K562 (cell line): ENCODE measurements at regions not wholly inside any gene's neighbourhood (a gene's known extent, or its start where the extent isn't known, plus 50 kb on each side); places are given as distances from the start of the nearest gene placed in this dataset.

Experiments used
- BCOR ChIP-seq: fragments of 450-650 bp; IDR thresholded peaks from 2 replicates; pipeline ENCODE4 v1.6.1; 2016
- BMI1 ChIP-seq: fragments of 150-350 bp; IDR thresholded peaks from 2 replicates; pipeline ENCODE4 v1.6.1; 2014; ENCODE audit warnings: low read length
- BRD9 ChIP-seq: fragments of 450-650 bp; IDR thresholded peaks from 2 replicates; pipeline ENCODE4 v1.6.1; 2018; ENCODE audit warnings: low read depth; ENCODE audit not compliant: partially characterized antibody
- CBFB ChIP-seq: sonication (generic); formaldehyde crosslinking; IDR thresholded peaks from 2 replicates; pipeline ENCODE4 v1.4.0; 2020; ENCODE audit warnings: mild to moderate bottlenecking, missing genetic modification reagents
- ELF1 ChIP-seq: fragments of 200-800 bp; sonication (Bioruptor generic); IDR thresholded peaks from 2 replicates; pipeline ENCODE4 v1.6.1; 2016; ENCODE audit warnings: missing genetic modification characterization, missing compliant biosample characterization
- ETV6 ChIP-seq, 3 experiments: fragments of 150-350 bp in 1 of 3; sonication (generic) in 1 of 3; formaldehyde crosslinking in 1 of 3; IDR thresholded peaks; 2 replicates each; pipeline versions ENCODE4 v1.6.1 to v1.8.0; 2014 to 2022; ENCODE audit warnings: borderline replicate concordance in 2 of 3, low read depth in 2 of 3, antibody characterized with exemption in 1 of 3, low read length in 1 of 3, mild to moderate bottlenecking in 1 of 3, missing genetic modification reagents in 1 of 3
- HDAC2 ChIP-seq: fragments of 450-650 bp; IDR thresholded peaks from 2 replicates; pipeline ENCODE4 v1.6.1; 2016; ENCODE audit warnings: mild to moderate bottlenecking
- HNRNPL ChIP-seq: fragments of 200-400 bp; formaldehyde crosslinking; IDR thresholded peaks from 2 replicates; pipeline ENCODE4 v1.6.1; 2017; ENCODE audit warnings: low read depth, mild to moderate bottlenecking, low read length
- HNRNPLL ChIP-seq: fragments of 200-400 bp; formaldehyde crosslinking; IDR thresholded peaks from 2 replicates; pipeline ENCODE4 v1.6.1; 2017; ENCODE audit warnings: low read length, low read depth, mild to moderate bottlenecking; ENCODE audit not compliant: poor library complexity, severe bottlenecking
- HOXB6 ChIP-seq: fragments of 250-450 bp; sonication (Bioruptor Pico); IDR thresholded peaks from 2 replicates; pipeline ENCODE4 v1.5.1; 2022; ENCODE audit warnings: mild to moderate bottlenecking, borderline replicate concordance
- KDM1A ChIP-seq, 2 experiments: fragments of 450-650 bp; IDR thresholded peaks; 2 replicates each; pipeline ENCODE4 v1.6.1; 2016; ENCODE audit warnings: mild to moderate bottlenecking in 2 of 2
- KDM4B ChIP-seq, 2 experiments: fragments of 450-650 bp in 1 of 2; sonication (generic) in 1 of 2; IDR thresholded peaks; 2 replicates each; pipeline ENCODE4 v1.6.1; 2016 to 2017; ENCODE audit warnings: borderline replicate concordance in 2 of 2, antibody characterized with exemption in 1 of 2, low read depth in 1 of 2, mild to moderate bottlenecking in 1 of 2
- MYNN ChIP-seq, 2 experiments: sonication (generic); formaldehyde crosslinking in 1 of 2; IDR thresholded peaks; 2 replicates each; pipeline versions ENCODE4 v1.5.0 to v1.6.1; 2016 to 2020; ENCODE audit warnings: antibody characterized with exemption in 1 of 2, missing genetic modification reagents in 1 of 2
- PCBP2 ChIP-seq: fragments of 200-400 bp; formaldehyde crosslinking; IDR thresholded peaks from 2 replicates; pipeline ENCODE4 v1.6.1; 2018; ENCODE audit warnings: low read length, low read depth, mild to moderate bottlenecking, moderate library complexity; ENCODE audit not compliant: poor library complexity, severe bottlenecking
- PHF8 ChIP-seq: fragments of 200-600 bp; sonication (generic); IDR thresholded peaks from 2 replicates; pipeline ENCODE4 v1.6.1; 2012; ENCODE audit warnings: mixed run types, mild to moderate bottlenecking, inconsistent platforms, low read length, moderate library complexity, borderline replicate concordance
- RBM15 ChIP-seq: fragments of 200-400 bp; formaldehyde crosslinking; IDR thresholded peaks from 2 replicates; pipeline ENCODE4 v1.6.1; 2018; ENCODE audit warnings: mild to moderate bottlenecking, low read length, moderate library complexity; ENCODE audit not compliant: insufficient read depth
- SMAD4 ChIP-seq: fragments of 250-450 bp; sonication (Bioruptor Pico); conservative IDR thresholded peaks from 2 replicates; pipeline ENCODE4 v1.8.0; 2021; ENCODE audit warnings: inconsistent platforms, mild to moderate bottlenecking, moderate library complexity
- TCFL5 ChIP-seq: fragments of 250-450 bp; sonication (Bioruptor Pico); conservative IDR thresholded peaks from 2 replicates; pipeline ENCODE4 v1.6.1; 2021; ENCODE audit warnings: mild to moderate bottlenecking, moderate library complexity, matching md5 sums
- THRAP3 ChIP-seq: fragments of 450-650 bp; IDR thresholded peaks from 2 replicates; pipeline ENCODE4 v1.6.1; 2016; ENCODE audit warnings: mild to moderate bottlenecking, inconsistent platforms, borderline replicate concordance
- ZFP36 ChIP-seq: fragments of 150-350 bp; IDR thresholded peaks from 2 replicates; pipeline ENCODE4 v1.6.1; 2018; ENCODE audit warnings: low read length, low read depth; ENCODE audit not compliant: partially characterized antibody
- ZNF224 ChIP-seq: sonication (generic); formaldehyde crosslinking; IDR thresholded peaks from 2 replicates; pipeline ENCODE4 v1.8.0; 2022; ENCODE audit warnings: mild to moderate bottlenecking, missing genetic modification reagents
- TF ChIP-seq, protein P1 (sequence below): fragments of 250-450 bp; sonication (Bioruptor Pico); IDR thresholded peaks from 2 replicates; pipeline ENCODE4 v1.8.0; 2021; ENCODE audit warnings: mild to moderate bottlenecking, moderate library complexity
- TF ChIP-seq, protein P2 (sequence below): sonication (generic); formaldehyde crosslinking; IDR thresholded peaks from 2 replicates; pipeline ENCODE4 v1.8.0; 2022; ENCODE audit warnings: mild to moderate bottlenecking, missing genetic modification reagents
- TF ChIP-seq, protein P3 (sequence below): sonication (generic); formaldehyde crosslinking; IDR thresholded peaks from 2 replicates; pipeline ENCODE4 v1.8.1; 2023; ENCODE audit warnings: mild to moderate bottlenecking, missing genetic modification reagents

DNA sequence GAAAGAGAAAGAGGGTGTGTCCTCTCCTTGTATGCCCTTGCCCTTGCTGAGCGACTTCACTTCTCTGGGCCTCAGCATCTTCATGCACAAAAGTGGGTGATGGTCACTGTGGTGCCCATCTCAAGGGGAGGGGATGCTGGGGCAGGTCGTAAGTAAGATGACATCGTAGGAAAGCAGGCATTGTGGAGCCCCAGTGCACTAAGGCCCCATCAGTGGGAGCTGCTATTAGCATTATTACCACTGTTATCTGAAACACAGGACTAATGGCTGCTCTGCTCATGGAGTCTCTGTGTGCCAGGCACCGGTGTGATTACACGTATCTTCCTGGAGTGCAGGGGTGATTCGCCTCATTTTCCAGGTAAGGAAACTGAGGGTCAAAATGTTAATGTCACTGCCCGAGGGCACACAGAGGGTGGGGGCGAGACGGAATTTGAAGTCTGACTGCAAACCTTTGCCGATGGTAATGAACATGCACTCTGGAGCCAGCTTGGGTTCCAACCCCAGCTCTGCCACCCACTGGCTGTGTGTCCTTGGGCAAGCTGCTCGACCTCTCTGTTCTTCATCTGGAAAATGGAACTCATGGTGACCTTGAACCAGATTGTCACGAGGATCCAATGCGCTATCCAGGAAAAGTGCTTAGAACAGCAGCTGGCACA lies 63.2 kb upstream of the GSE1 start (continued):
- TF ChIP-seq PCBP2 (no peak), ETV6 (IDR thresholded peaks at IDR 0.05; ENCODE audit: borderline replicate concordance in 1 of 2, low read depth in 2 of 2, low read length in 1 of 2) (no peak), ETV6 (CRISPR knock-in tag; IDR thresholded peaks at IDR 0.05; ENCODE audit: borderline replicate concordance) (0 out of 2 replicates have a peak, but pooled peaks have one; percentile 24), HOXB6 (CRISPR knock-in tag) (no peak), HNRNPL (0 out of 2 replicates have a peak, but pooled peaks have one; percentile 36), RBM15 (no peak), TCFL5 (CRISPR knock-in tag) (no peak), BMI1 (no peak), BCOR (peak; percentile 99), THRAP3 (peak; percentile 40), ELF1 (tag) (no peak), SMAD4 (CRISPR knock-in tag) (no peak), ZFP36 (peak; percentile 96), ZNF224 (CRISPR knock-in tag) (peak; percentile 72; the same call in 1 of the 2 replicates), BRD9 (peak; percentile 91), PHF8 (no peak), KDM4B (IDR thresholded peaks at IDR 0.05; ENCODE audit: borderline replicate concordance in 2 of 2, low read depth in 1 of 2) (0 out of 4 replicates have a peak, but pooled peaks of 1 of the 2 experiments have one; percentile 55), KDM1A (IDR thresholded peaks at IDR 0.05) (peak; percentile 83 to 92), HDAC2 (peak; percentile 91), MYNN (IDR thresholded peaks at IDR 0.05) (no peak), MYNN (CRISPR knock-in tag; IDR thresholded peaks at IDR 0.05) (no peak), HNRNPLL (no peak), CBFB (0 out of 2 replicates have a peak, but pooled peaks have one; percentile 47)
- TF ChIP-seq, protein P1, sequence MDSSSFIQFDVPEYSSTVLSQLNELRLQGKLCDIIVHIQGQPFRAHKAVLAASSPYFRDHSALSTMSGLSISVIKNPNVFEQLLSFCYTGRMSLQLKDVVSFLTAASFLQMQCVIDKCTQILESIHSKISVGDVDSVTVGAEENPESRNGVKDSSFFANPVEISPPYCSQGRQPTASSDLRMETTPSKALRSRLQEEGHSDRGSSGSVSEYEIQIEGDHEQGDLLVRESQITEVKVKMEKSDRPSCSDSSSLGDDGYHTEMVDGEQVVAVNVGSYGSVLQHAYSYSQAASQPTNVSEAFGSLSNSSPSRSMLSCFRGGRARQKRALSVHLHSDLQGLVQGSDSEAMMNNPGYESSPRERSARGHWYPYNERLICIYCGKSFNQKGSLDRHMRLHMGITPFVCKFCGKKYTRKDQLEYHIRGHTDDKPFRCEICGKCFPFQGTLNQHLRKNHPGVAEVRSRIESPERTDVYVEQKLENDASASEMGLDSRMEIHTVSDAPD (CRISPR knock-in tag), result no peak
- TF ChIP-seq, protein P2, sequence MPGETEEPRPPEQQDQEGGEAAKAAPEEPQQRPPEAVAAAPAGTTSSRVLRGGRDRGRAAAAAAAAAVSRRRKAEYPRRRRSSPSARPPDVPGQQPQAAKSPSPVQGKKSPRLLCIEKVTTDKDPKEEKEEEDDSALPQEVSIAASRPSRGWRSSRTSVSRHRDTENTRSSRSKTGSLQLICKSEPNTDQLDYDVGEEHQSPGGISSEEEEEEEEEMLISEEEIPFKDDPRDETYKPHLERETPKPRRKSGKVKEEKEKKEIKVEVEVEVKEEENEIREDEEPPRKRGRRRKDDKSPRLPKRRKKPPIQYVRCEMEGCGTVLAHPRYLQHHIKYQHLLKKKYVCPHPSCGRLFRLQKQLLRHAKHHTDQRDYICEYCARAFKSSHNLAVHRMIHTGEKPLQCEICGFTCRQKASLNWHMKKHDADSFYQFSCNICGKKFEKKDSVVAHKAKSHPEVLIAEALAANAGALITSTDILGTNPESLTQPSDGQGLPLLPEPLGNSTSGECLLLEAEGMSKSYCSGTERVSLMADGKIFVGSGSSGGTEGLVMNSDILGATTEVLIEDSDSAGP (CRISPR knock-in tag), result no peak
- TF ChIP-seq, protein P3, sequence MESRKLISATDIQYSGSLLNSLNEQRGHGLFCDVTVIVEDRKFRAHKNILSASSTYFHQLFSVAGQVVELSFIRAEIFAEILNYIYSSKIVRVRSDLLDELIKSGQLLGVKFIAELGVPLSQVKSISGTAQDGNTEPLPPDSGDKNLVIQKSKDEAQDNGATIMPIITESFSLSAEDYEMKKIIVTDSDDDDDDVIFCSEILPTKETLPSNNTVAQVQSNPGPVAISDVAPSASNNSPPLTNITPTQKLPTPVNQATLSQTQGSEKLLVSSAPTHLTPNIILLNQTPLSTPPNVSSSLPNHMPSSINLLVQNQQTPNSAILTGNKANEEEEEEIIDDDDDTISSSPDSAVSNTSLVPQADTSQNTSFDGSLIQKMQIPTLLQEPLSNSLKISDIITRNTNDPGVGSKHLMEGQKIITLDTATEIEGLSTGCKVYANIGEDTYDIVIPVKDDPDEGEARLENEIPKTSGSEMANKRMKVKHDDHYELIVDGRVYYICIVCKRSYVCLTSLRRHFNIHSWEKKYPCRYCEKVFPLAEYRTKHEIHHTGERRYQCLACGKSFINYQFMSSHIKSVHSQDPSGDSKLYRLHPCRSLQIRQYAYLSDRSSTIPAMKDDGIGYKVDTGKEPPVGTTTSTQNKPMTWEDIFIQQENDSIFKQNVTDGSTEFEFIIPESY (CRISPR knock-in tag), result peak; percentile 64; the same call in 1 of the 2 replicates
